Thoracic aorta (tissue), 2 donors: ENCODE measurements at regions not wholly inside any gene's neighbourhood (a gene's known extent, or its start where the extent isn't known, plus 50 kb on each side); places are given as distances from the start of the nearest gene placed in this dataset.

ENCODE experiments used
- ATAC-seq: fragments of 150-250 bp; one replicate; pipeline ENCODE4 v1.8.0; 2017; ENCODE audit warnings: low read depth; ENCODE audit not compliant: insufficient number of reproducible peaks, low FRiP score
- DNase-seq: peaks from one replicate; pipeline ENCODE4 v3.0.0-alpha.2; 2020; ENCODE audit warnings: low spot score
- H3K27ac ChIP-seq, 2 donors: fragments of 200-600 bp; sonication (generic); 1 replicate in 1 of 2; 2 replicates in 1 of 2; pipeline ENCODE4 v1.5.1; 2016; ENCODE audit warnings: mild to moderate bottlenecking in 2 of 2, moderate library complexity in 2 of 2
- H3K27me3 ChIP-seq: fragments of 200-600 bp; sonication (generic); replicated peaks from 2 replicates; pipeline ENCODE4 v1.6.0; 2016; ENCODE audit warnings: mild to moderate bottlenecking; ENCODE audit not compliant: insufficient read depth
- H3K36me3 ChIP-seq: fragments of 200-600 bp; sonication (generic); one replicate; pipeline ENCODE4 v1.5.1; 2016
- H3K4me1 ChIP-seq, 2 donors: fragments of 200-600 bp; sonication (generic); 1 replicate in 1 of 2; 2 replicates in 1 of 2; pipeline versions ENCODE4 v1.5.1 to v1.6.0; 2016; ENCODE audit warnings: low read depth in 2 of 2, mild to moderate bottlenecking in 1 of 2; ENCODE audit not compliant: control insufficient read depth in 1 of 2
- H3K4me3 ChIP-seq: fragments of 200-600 bp; sonication (generic); 2 replicates; pipeline ENCODE4 v1.5.1; 2016; ENCODE audit warnings: mild to moderate bottlenecking
- H3K9me3 ChIP-seq: fragments of 200-600 bp; sonication (generic); 2 replicates; pipeline ENCODE4 v1.5.1; 2016
- TF ChIP-seq, protein P1 (sequence below): fragments of 200-600 bp; sonication (generic); IDR thresholded peaks from one replicate; pipeline ENCODE4 v1.5.1; 2019; ENCODE audit warnings: antibody characterized with exemption

DNA sequence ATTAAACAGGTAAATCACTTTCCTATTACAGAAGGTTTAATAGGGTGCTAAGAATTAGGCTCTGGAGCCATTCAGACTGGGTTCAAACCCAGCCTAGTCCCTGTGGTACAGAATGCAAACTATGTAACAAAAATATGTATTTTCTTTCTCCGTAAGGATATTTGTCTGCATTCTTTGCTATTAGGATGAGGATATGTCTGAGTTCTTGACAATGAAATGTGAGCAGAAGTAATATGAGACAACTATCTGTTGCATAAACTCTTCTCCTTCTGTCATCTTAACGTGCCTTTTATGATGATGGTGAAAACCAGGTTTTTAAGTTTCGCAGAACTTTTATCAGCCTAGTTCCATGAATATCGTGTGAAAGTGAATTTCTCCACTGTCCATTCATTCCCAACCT lies 1129.1 kb upstream of the ZEB2 start:
- TF ChIP-seq, protein P1, sequence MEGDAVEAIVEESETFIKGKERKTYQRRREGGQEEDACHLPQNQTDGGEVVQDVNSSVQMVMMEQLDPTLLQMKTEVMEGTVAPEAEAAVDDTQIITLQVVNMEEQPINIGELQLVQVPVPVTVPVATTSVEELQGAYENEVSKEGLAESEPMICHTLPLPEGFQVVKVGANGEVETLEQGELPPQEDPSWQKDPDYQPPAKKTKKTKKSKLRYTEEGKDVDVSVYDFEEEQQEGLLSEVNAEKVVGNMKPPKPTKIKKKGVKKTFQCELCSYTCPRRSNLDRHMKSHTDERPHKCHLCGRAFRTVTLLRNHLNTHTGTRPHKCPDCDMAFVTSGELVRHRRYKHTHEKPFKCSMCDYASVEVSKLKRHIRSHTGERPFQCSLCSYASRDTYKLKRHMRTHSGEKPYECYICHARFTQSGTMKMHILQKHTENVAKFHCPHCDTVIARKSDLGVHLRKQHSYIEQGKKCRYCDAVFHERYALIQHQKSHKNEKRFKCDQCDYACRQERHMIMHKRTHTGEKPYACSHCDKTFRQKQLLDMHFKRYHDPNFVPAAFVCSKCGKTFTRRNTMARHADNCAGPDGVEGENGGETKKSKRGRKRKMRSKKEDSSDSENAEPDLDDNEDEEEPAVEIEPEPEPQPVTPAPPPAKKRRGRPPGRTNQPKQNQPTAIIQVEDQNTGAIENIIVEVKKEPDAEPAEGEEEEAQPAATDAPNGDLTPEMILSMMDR = no peak

DNA sequence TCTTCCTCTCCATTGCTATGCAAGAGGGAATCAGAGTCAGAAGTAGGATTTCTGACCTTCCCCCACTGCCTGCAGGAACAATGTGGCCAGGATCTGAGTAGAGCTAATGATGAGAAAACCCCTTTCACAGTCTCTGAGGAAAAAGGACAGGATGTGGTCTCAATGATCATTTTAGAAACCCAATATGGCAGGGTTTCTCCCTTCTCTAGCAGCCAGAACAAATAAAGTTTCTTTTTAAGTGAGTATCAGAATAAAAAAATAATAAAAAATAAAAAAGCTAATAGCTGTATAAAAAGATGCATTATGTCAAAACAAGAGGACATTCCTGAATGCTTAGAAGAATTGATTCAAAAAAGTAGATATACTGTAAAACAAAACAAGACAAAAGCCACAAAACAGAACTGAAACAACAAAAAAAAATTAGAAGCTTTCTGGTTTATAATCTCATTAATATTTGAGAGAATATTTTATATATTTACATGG lies 1124.9 kb upstream of the ZEB2 start:
- Histone ChIP-seq H3K27me3 (no peaks in the 10 kb centered on the region), H3K27ac (no peak overlapping the region), H3K36me3 (no peaks in the 10 kb centered on the region), H3K4me1 (no peaks in the 10 kb centered on the region), H3K9me3 (no peaks in the 10 kb centered on the region), H3K4me3 (no peak overlapping the region)
- TF ChIP-seq, protein P1 = no peak
- ATAC-seq (no peak), DNase-seq (no peak)

More for the DNA sequence above, 1129.1 kb upstream of the ZEB2 start:
- Histone ChIP-seq H3K27me3 (no peaks in the 10 kb centered on the region), H3K36me3 (no peaks in the 10 kb centered on the region), H3K4me1 (no peaks in the 10 kb centered on the region), H3K27ac (no peak overlapping the region), H3K4me3 (no peak overlapping the region), H3K9me3 (no peaks in the 10 kb centered on the region)
- ATAC-seq (no peak), DNase-seq (no peak)

DNA sequence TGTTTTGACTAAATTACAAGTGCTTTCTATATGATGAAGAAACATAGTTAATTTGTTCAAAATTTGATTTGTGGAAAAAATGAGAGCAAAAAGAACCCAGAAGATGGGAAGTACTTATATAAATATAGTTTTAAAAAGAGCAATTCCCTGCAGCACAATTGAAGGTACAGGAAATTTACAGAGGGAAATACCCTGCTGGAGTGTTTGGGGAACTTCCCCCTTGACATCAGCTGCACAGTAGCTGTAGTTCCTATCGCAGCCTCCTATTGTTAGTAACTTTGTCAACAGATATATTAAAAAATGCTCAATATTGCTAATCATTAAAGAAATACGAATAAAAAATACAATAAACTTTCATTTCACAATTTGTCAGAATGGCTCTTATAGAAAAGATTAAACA lies 1118.8 kb upstream of the ZEB2 start:
- no peak overlapping the region for H3K4me3 ChIP-seq
- DNase-seq (no peak), ATAC-seq (no peak)
- TF ChIP-seq, protein P1 = no peak
- no peak overlapping the region for H3K27ac ChIP-seq
- H3K36me3 ChIP-seq = no peaks in the 10 kb centered on the region
- H3K4me1 ChIP-seq = no peaks in the 10 kb centered on the region
- no peaks in the 10 kb centered on the region for H3K9me3 ChIP-seq
- no peaks in the 10 kb centered on the region for H3K27me3 ChIP-seq

DNA sequence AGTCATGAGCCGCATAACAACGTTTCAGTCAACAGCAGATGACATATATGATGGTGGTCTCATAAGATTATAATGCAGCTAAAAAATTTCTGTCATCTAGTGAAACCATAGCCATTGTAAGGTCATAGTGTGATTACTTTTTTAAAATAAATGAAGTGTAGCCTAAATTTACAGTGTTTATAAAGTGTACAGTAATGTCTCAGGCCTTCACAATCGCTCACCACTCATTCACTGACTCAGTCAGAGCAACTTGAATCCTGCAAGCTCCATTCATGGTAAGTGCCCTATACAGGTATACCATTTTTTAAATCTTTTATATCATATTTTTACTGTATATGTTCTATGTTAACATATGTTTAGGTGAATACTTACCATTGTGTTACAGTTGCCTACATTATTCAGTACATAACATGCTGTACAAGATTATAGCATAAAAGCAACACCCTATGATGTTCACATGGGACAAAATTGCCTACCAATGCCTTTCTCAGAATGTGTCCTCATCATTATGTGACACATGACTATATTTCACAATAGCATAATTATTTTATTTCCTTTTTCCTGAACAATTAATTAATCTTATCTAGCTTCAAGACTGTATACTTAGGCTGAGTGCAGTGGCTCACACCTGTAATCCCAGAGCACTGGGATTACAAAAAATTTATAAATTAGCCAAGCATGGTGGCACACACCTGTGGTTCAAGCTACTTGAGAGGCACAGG lies 1115.9 kb upstream of the ZEB2 start:
- Histone ChIP-seq H3K27ac (no peak overlapping the region), H3K9me3 (no peaks in the 10 kb centered on the region), H3K4me3 (no peak overlapping the region), H3K36me3 (no peaks in the 10 kb centered on the region), H3K27me3 (no peaks in the 10 kb centered on the region), H3K4me1 (no peaks in the 10 kb centered on the region)
- ATAC-seq (no peak), DNase-seq (no peak)
- TF ChIP-seq, protein P1 = no peak

DNA sequence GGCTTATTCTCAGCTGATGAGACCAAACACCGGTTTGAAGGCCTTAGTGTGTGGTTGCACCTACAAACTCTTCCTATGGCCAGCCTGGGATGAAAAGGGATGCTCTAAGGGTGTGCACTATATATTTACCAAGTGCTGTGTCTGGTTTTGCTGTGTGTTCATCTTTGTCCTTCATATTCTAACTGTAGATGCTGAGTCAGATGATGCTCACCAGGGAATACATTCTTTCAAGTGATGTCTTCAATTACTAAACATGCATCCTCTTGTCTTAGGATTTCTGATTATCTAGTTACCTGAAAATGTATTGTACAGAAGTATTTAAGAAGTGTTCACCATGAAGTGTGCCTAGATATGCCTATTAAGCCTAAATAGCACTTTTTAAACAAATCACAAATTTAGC lies 1111.6 kb upstream of the ZEB2 start:
- ATAC-seq = no peak

More for the DNA sequence above, 1111.6 kb upstream of the ZEB2 start:
- Histone ChIP-seq H3K4me1 (no peaks in the 10 kb centered on the region), H3K9me3 (no peaks in the 10 kb centered on the region), H3K27ac (no peak overlapping the region), H3K36me3 (no peaks in the 10 kb centered on the region), H3K27me3 (no peaks in the 10 kb centered on the region), H3K4me3 (no peak overlapping the region)
- DNase-seq = no peak
- TF ChIP-seq, protein P1 = no peak
